Hepatocyte (in vitro differentiated cells): ENCODE measurements at regions not wholly inside any gene's neighbourhood (a gene's known extent, or its start where the extent isn't known, plus 50 kb on each side); places are given as distances from the start of the nearest gene placed in this dataset.
"Not testable (repeated sequence)": the region's sequence is repeated elsewhere in the genome, so short reads cannot be mapped to it uniquely, and the experiment has no call there.

ENCODE experiments used
- DNase-seq: peaks from one replicate; pipeline ENCODE4 v3.0.0-alpha.2; 2016; ENCODE audit warnings: low spot score
- H2AFZ ChIP-seq: fragments of 200-600 bp; sonication (generic); 2 replicates; pipeline ENCODE4 v1.6.0; 2016; ENCODE audit warnings: antibody characterized with exemption, mild to moderate bottlenecking
- H3K27ac ChIP-seq: fragments of 200-600 bp; sonication (generic); 2 replicates; pipeline ENCODE4 v1.5.1; 2016; ENCODE audit warnings: mild to moderate bottlenecking
- H3K27me3 ChIP-seq: fragments of 200-600 bp; sonication (generic); 2 replicates; pipeline ENCODE4 v1.6.1; 2016
- H3K36me3 ChIP-seq: fragments of 200-600 bp; sonication (generic); replicated peaks from 2 replicates; pipeline ENCODE4 v1.5.1; 2016; ENCODE audit warnings: low read depth; ENCODE audit not compliant: insufficient read depth
- H3K4me1 ChIP-seq: fragments of 200-600 bp; sonication (generic); 2 replicates; pipeline ENCODE4 v1.5.1; 2016; ENCODE audit warnings: mild to moderate bottlenecking, moderate library complexity; ENCODE audit not compliant: insufficient read depth
- H3K4me2 ChIP-seq: fragments of 200-600 bp; sonication (generic); 2 replicates; pipeline ENCODE4 v1.6.0; 2016
- H3K4me3 ChIP-seq: fragments of 200-600 bp; sonication (generic); 2 replicates; pipeline ENCODE4 v1.5.1; 2016; ENCODE audit warnings: mild to moderate bottlenecking
- H3K79me2 ChIP-seq: fragments of 200-600 bp; sonication (generic); 2 replicates; pipeline ENCODE4 v1.6.0; 2017; ENCODE audit warnings: mild to moderate bottlenecking
- H3K9me2 ChIP-seq: fragments of 200-600 bp; sonication (generic); replicated peaks from 2 replicates; pipeline ENCODE4 v1.6.0; 2017; ENCODE audit warnings: mild to moderate bottlenecking; ENCODE audit not compliant: insufficient read depth
- H3K9me3 ChIP-seq: fragments of 200-600 bp; sonication (generic); 2 replicates; pipeline ENCODE4 v1.5.1; 2016; ENCODE audit warnings: low read depth, mild to moderate bottlenecking
- H4K20me1 ChIP-seq: fragments of 200-600 bp; sonication (generic); 2 replicates; pipeline ENCODE4 v1.6.0; 2016; ENCODE audit warnings: mild to moderate bottlenecking; ENCODE audit not compliant: insufficient read depth, poor library complexity, severe bottlenecking
- EZH2 ChIP-seq: fragments of 200-600 bp; sonication (generic); IDR thresholded peaks from 2 replicates; pipeline ENCODE4 v1.6.1; 2016; ENCODE audit warnings: antibody characterized with exemption, mild to moderate bottlenecking, borderline replicate concordance
- EZH2phosphoT487 ChIP-seq: fragments of 200-600 bp; sonication (generic); IDR thresholded peaks from one replicate; pipeline ENCODE4 v1.6.1; 2018; ENCODE audit warnings: antibody characterized with exemption, mild to moderate bottlenecking, low read depth, moderate library complexity; ENCODE audit not compliant: unreplicated experiment, severe bottlenecking
- WGBS: methylation state at CpG from one replicate; pipeline ENCODE4 v1.1.6; 2016; ENCODE audit warnings: low lambda C conversion rate; ENCODE audit errors: missing lambda C conversion rate; 5-methylcytosine and 5-hydroxymethylcytosine counted together
- TF ChIP-seq, protein P1 (sequence below): fragments of 200-600 bp; sonication (generic); IDR thresholded peaks from 2 replicates; pipeline ENCODE4 v1.5.1; 2016; ENCODE audit warnings: antibody characterized with exemption, mild to moderate bottlenecking; ENCODE audit not compliant: poor library complexity

DNA sequence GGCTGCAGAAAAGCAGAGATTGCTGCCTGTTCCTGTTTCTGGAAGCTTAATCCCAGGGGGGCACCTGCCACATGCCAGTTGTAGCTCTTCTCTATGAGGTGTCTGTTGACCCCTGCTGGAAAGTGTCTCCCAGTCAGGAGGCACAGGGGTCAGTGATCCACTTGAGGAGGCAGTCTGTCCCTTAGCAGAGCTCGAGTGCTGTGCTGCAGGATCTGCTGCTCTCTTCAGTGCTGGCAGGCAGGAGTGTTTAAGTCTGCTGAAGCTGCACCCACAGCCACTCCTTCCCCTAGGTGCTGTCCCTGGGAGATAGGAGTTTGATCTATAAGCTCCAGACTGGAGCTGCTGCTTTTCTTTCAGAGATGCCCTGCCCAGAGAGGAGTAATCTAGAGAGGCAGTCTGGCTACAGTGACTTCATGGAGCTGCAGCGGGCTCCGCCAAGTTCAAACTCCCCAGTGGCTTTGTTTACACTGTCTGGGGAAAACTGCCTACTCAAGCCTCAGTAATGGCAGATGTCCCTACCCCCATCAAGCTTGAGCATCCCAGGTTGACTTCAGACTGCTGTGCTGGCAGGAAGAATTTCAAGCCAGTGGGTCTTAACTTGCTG is 57.6 kb upstream of the CROT start:
- Histone ChIP-seq H3K4me3 (no peak overlapping the region), H3K36me3 (no peaks in the 10 kb centered on the region), H3K9me3 (no peaks in the 10 kb centered on the region), H3K27me3 (no peaks in the 10 kb centered on the region), H3K4me1 (no peaks in the 10 kb centered on the region), H2AFZ (no peak overlapping the region), H3K4me2 (no peak overlapping the region), H3K79me2 (no peaks in the 10 kb centered on the region), H3K9me2 (no peaks in the 10 kb centered on the region), H4K20me1 (no peaks in the 10 kb centered on the region), H3K27ac (no peak overlapping the region)
- WGBS, result 58% methylated on average over 3 of the region's 3 CpGs
- TF ChIP-seq EZH2 (no peak), EZH2phosphoT487 (no peak)
- TF ChIP-seq, protein P1, sequence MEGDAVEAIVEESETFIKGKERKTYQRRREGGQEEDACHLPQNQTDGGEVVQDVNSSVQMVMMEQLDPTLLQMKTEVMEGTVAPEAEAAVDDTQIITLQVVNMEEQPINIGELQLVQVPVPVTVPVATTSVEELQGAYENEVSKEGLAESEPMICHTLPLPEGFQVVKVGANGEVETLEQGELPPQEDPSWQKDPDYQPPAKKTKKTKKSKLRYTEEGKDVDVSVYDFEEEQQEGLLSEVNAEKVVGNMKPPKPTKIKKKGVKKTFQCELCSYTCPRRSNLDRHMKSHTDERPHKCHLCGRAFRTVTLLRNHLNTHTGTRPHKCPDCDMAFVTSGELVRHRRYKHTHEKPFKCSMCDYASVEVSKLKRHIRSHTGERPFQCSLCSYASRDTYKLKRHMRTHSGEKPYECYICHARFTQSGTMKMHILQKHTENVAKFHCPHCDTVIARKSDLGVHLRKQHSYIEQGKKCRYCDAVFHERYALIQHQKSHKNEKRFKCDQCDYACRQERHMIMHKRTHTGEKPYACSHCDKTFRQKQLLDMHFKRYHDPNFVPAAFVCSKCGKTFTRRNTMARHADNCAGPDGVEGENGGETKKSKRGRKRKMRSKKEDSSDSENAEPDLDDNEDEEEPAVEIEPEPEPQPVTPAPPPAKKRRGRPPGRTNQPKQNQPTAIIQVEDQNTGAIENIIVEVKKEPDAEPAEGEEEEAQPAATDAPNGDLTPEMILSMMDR, result no peak
- DNase-seq, result peak; percentile 16

GRCh38 chr7:87288742-87289141 is 56.7 kb upstream of the CROT start:
- not testable (repeated sequence) for H3K36me3 ChIP-seq, H3K4me2 ChIP-seq, H2AFZ ChIP-seq, H3K27me3 ChIP-seq, H3K9me2 ChIP-seq, H4K20me1 ChIP-seq, H3K9me3 ChIP-seq, H3K79me2 ChIP-seq, H3K27ac ChIP-seq, H3K4me3 ChIP-seq, DNase-seq, H3K4me1 ChIP-seq
- WGBS, result 96% methylated on average over 14 of the region's 14 CpGs

DNA sequence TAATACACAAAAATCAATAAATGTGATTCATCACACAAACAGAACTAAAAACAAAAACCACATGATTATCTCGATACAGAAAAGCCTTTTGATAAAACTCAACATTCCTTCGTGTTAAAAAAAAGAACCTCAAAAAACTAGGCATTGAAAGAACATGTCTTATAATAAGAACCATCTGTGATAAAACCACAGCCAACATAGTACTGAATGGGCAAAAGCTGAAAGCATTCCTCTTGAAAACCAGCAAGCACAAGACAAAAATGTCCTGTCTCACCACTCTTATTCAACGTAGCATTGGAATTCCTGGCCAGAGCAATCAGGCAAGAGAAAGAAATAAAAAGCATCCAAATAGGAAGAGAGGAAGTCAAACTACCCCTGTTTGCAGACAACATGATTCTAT is 49.9 kb upstream of the CROT start:
- H4K20me1 ChIP-seq, H3K79me2 ChIP-seq, H3K27ac ChIP-seq, H3K9me2 ChIP-seq, H3K9me3 ChIP-seq, DNase-seq, H3K4me1 ChIP-seq, H3K4me2 ChIP-seq, H3K27me3 ChIP-seq, H3K4me3 ChIP-seq, H3K36me3 ChIP-seq, H2AFZ ChIP-seq: not testable (repeated sequence)
- WGBS, result 69% methylated on average over 3 of the region's 3 CpGs
